Neural cell (in vitro differentiated cells): ENCODE measurements at regions not wholly inside any gene's neighbourhood (a gene's known extent, or its start where the extent isn't known, plus 50 kb on each side); places are given as distances from the start of the nearest gene placed in this dataset.

Experiments used
- H2AFZ ChIP-seq: fragments of 200-600, 300-800 bp; sonication (generic), shearing (Covaris generic); 2 replicates; pipeline ENCODE4 v1.6.0; 2014; ENCODE audit warnings: low read depth, mild to moderate bottlenecking, antibody characterized with exemption, low read length, moderate library complexity
- H3F3A ChIP-seq: fragments of 200-600 bp; shearing (Covaris generic); 2 replicates; pipeline ENCODE4 v1.6.1; 2016; ENCODE audit warnings: mild to moderate bottlenecking, moderate library complexity, mixed read lengths, antibody characterized with exemption, low read length; ENCODE audit not compliant: insufficient read depth, poor library complexity, severe bottlenecking
- H3K27ac ChIP-seq: fragments of 200-600, 300-800 bp; sonication (generic), shearing (Covaris generic); 2 replicates; pipeline ENCODE4 v1.5.1; 2014; ENCODE audit warnings: mild to moderate bottlenecking, low read length, moderate library complexity
- H3K27me3 ChIP-seq: fragments of 300-800, 200-600 bp; sonication (generic), shearing (Covaris generic); 2 replicates; pipeline ENCODE4 v1.6.0; 2014; ENCODE audit warnings: mild to moderate bottlenecking, low read depth, low read length, moderate library complexity; ENCODE audit not compliant: insufficient read depth
- H3K36me3 ChIP-seq: fragments of 300-800, 200-600 bp; sonication (generic), shearing (Covaris generic); 2 replicates; pipeline ENCODE4 v1.5.1; 2014; ENCODE audit warnings: mild to moderate bottlenecking, antibody characterized with exemption, low read length, moderate library complexity; ENCODE audit not compliant: insufficient read depth
- H3K4me2 ChIP-seq: fragments of 300-800, 200-600 bp; sonication (generic), shearing (Covaris generic); 2 replicates; pipeline ENCODE4 v1.6.0; 2014; ENCODE audit warnings: mild to moderate bottlenecking, low read length
- H3K4me3 ChIP-seq: fragments of 300-800, 200-600 bp; sonication (generic), shearing (Covaris generic); 2 replicates; pipeline ENCODE4 v1.5.1; 2014; ENCODE audit warnings: mild to moderate bottlenecking, low read length, moderate library complexity
- H3K79me2 ChIP-seq: fragments of 200-600 bp; shearing (Covaris generic); replicated peaks from 2 replicates; pipeline ENCODE4 v1.6.0; 2014; ENCODE audit warnings: mild to moderate bottlenecking, low read length, moderate library complexity; ENCODE audit not compliant: insufficient read depth
- H3K9ac ChIP-seq: fragments of 300-800, 200-600 bp; sonication (generic), shearing (Covaris generic); 2 replicates; pipeline ENCODE4 v1.6.1; 2016; ENCODE audit warnings: mild to moderate bottlenecking, low read length, mixed read lengths
- H3K9me2 ChIP-seq: fragments of 200-600 bp; shearing (Covaris generic); 2 replicates; pipeline ENCODE4 v1.6.1; 2016; ENCODE audit warnings: mild to moderate bottlenecking, low read length, mixed read lengths; ENCODE audit not compliant: insufficient read depth
- H3K9me3 ChIP-seq: fragments of 200-600, 300-800 bp; sonication (generic), shearing (Covaris generic); 2 replicates; pipeline ENCODE4 v1.6.1; 2016; ENCODE audit warnings: mild to moderate bottlenecking, mixed run types, low read length, moderate library complexity, mixed read lengths
- H4K20me1 ChIP-seq: fragments of 200-600 bp; shearing (Covaris generic); 2 replicates; pipeline ENCODE4 v1.6.1; 2016; ENCODE audit warnings: mild to moderate bottlenecking, mixed run types; ENCODE audit not compliant: insufficient read depth
- EP300 ChIP-seq: fragments of 450-650 bp; conservative IDR thresholded peaks from 2 replicates; pipeline ENCODE4 v1.6.1; 2014; ENCODE audit warnings: antibody characterized with exemption, mild to moderate bottlenecking, moderate library complexity; ENCODE audit not compliant: poor library complexity, severe bottlenecking
- EZH2 ChIP-seq: fragments of 200-600, 300-800 bp; shearing (Covaris generic), sonication (generic); IDR thresholded peaks from 2 replicates; pipeline ENCODE4 v1.6.1; 2014; ENCODE audit warnings: antibody characterized with exemption, low read length, borderline replicate concordance, mild to moderate bottlenecking; ENCODE audit not compliant: insufficient read depth, poor library complexity, severe bottlenecking
- MXI1 ChIP-seq: fragments of 450-650 bp; conservative IDR thresholded peaks from 2 replicates; pipeline ENCODE4 v1.6.1; 2014; ENCODE audit warnings: antibody characterized with exemption, mild to moderate bottlenecking; ENCODE audit not compliant: poor library complexity, severe bottlenecking
- POLR2AphosphoS5 ChIP-seq: IDR thresholded peaks from 2 replicates; pipeline ENCODE4 v1.6.1; 2012
- RAD21 ChIP-seq: fragments of 450-650 bp; conservative IDR thresholded peaks from 2 replicates; pipeline ENCODE4 v1.6.1; 2014; ENCODE audit warnings: antibody characterized with exemption, mild to moderate bottlenecking, moderate library complexity
- SMC3 ChIP-seq: fragments of 450-650 bp; conservative IDR thresholded peaks from 2 replicates; pipeline ENCODE4 v1.6.1; 2014; ENCODE audit warnings: antibody characterized with exemption, mild to moderate bottlenecking, moderate library complexity; ENCODE audit not compliant: poor library complexity
- TAF1 ChIP-seq: IDR thresholded peaks from 2 replicates; pipeline ENCODE4 v1.6.1; 2012; ENCODE audit warnings: low read depth
- TF ChIP-seq, protein P1 (sequence below): IDR thresholded peaks from 2 replicates; pipeline ENCODE4 v1.6.1; 2012; ENCODE audit warnings: borderline replicate concordance
- TF ChIP-seq, protein P2 (sequence below): fragments of 450-650 bp; IDR thresholded peaks from 2 replicates; pipeline ENCODE4 v1.5.1; 2014; ENCODE audit warnings: antibody characterized with exemption, mild to moderate bottlenecking, moderate library complexity; ENCODE audit not compliant: poor library complexity, severe bottlenecking

DNA sequence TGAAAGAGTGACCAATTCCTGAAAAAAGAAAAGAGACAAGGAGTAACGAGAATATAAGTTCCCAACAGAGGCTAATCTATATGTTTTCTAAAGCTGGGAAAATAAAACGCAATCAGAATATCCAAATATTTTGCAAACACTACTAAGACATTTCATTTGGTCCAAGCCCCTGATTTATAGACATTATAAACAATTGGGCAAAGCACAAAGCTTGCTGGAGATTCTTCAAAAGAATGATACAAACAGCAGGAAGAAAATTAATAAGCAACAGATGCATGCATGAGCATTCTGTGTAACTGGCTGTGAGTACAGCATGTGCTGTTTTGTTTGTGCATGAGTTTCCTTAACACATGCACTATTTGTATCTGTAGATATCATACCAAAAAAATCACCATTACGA lies 552.9 kb downstream of the LTN1 start:
- Histone ChIP-seq H4K20me1 (no peaks in the 10 kb centered on the region), H3K79me2 (no peaks in the 10 kb centered on the region), H3K9ac (no peak overlapping the region), H3F3A (no peaks in the 10 kb centered on the region), H3K4me2 (no peak overlapping the region), H3K9me3 (no peaks in the 10 kb centered on the region), H3K36me3 (no peaks in the 10 kb centered on the region), H2AFZ (no peak overlapping the region), H3K9me2 (no peaks in the 10 kb centered on the region), H3K27me3 (no peaks in the 10 kb centered on the region), H3K27ac (no peak overlapping the region), H3K4me3 (no peak overlapping the region)
- no peak for TF ChIP-seq TAF1
- TF ChIP-seq MXI1 = no peak
- no peak for TF ChIP-seq RAD21
- TF ChIP-seq EP300 = no peak
- TF ChIP-seq, protein P1, sequence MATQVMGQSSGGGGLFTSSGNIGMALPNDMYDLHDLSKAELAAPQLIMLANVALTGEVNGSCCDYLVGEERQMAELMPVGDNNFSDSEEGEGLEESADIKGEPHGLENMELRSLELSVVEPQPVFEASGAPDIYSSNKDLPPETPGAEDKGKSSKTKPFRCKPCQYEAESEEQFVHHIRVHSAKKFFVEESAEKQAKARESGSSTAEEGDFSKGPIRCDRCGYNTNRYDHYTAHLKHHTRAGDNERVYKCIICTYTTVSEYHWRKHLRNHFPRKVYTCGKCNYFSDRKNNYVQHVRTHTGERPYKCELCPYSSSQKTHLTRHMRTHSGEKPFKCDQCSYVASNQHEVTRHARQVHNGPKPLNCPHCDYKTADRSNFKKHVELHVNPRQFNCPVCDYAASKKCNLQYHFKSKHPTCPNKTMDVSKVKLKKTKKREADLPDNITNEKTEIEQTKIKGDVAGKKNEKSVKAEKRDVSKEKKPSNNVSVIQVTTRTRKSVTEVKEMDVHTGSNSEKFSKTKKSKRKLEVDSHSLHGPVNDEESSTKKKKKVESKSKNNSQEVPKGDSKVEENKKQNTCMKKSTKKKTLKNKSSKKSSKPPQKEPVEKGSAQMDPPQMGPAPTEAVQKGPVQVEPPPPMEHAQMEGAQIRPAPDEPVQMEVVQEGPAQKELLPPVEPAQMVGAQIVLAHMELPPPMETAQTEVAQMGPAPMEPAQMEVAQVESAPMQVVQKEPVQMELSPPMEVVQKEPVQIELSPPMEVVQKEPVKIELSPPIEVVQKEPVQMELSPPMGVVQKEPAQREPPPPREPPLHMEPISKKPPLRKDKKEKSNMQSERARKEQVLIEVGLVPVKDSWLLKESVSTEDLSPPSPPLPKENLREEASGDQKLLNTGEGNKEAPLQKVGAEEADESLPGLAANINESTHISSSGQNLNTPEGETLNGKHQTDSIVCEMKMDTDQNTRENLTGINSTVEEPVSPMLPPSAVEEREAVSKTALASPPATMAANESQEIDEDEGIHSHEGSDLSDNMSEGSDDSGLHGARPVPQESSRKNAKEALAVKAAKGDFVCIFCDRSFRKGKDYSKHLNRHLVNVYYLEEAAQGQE = no peak
- TF ChIP-seq, protein P2, sequence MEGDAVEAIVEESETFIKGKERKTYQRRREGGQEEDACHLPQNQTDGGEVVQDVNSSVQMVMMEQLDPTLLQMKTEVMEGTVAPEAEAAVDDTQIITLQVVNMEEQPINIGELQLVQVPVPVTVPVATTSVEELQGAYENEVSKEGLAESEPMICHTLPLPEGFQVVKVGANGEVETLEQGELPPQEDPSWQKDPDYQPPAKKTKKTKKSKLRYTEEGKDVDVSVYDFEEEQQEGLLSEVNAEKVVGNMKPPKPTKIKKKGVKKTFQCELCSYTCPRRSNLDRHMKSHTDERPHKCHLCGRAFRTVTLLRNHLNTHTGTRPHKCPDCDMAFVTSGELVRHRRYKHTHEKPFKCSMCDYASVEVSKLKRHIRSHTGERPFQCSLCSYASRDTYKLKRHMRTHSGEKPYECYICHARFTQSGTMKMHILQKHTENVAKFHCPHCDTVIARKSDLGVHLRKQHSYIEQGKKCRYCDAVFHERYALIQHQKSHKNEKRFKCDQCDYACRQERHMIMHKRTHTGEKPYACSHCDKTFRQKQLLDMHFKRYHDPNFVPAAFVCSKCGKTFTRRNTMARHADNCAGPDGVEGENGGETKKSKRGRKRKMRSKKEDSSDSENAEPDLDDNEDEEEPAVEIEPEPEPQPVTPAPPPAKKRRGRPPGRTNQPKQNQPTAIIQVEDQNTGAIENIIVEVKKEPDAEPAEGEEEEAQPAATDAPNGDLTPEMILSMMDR = no peak
- TF ChIP-seq POLR2AphosphoS5 = no peak
- no peak for TF ChIP-seq SMC3
- TF ChIP-seq EZH2 = no peak

DNA sequence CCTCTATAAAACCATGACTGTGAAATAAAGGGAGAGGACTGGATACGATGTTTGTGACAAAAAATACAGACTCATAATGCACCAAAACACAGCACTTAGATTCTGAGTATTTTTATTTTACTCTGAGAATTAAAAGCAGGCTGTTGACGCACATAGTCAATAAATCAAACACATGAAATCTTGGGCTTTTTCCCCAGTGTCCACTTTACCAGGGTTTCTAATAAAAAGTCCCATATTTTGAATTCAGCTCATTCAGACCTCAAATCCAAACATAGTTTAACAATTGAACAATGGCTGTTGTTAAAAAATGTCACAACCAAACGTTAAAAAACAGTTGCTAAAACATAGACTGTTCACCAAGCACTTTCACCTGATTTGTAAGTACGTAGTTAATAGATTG lies 553.4 kb downstream of the LTN1 start:
- Histone ChIP-seq H3K4me2 (no peak overlapping the region), H3K9me2 (no peaks in the 10 kb centered on the region), H3K4me3 (no peak overlapping the region), H3K27me3 (no peaks in the 10 kb centered on the region), H3K79me2 (no peaks in the 10 kb centered on the region), H3K9ac (no peak overlapping the region), H2AFZ (no peak overlapping the region), H3K36me3 (no peaks in the 10 kb centered on the region), H3K9me3 (no peaks in the 10 kb centered on the region), H3F3A (no peaks in the 10 kb centered on the region), H3K27ac (no peak overlapping the region), H4K20me1 (no peaks in the 10 kb centered on the region)
- TF ChIP-seq SMC3 (no peak), EP300 (no peak), POLR2AphosphoS5 (no peak), TAF1 (no peak), MXI1 (no peak), RAD21 (no peak), EZH2 (no peak)
- TF ChIP-seq, protein P2 = no peak
- TF ChIP-seq, protein P1 = no peak
